H54 (cell line): ENCODE measurements at regions not wholly inside any gene's neighbourhood (a gene's known extent, or its start where the extent isn't known, plus 50 kb on each side); places are given as distances from the start of the nearest gene placed in this dataset.

Experiments
- DNase-seq: peaks from one replicate; pipeline ENCODE4 v3.0.0; 2011; ENCODE audit warnings: low spot score, mixed read lengths; ENCODE audit not compliant: insufficient read length
- FAIRE-seq: peaks from 3 replicates; lab custom pipeline; 2011; peaks lifted over from hg19 to GRCh38; lab: Jason Lieb, UNC
- POLR2A ChIP-seq: IDR thresholded peaks from 2 replicates; pipeline ENCODE4 v1.6.1; 2011; ENCODE audit warnings: low read depth, mild to moderate bottlenecking, low read length

DNA sequence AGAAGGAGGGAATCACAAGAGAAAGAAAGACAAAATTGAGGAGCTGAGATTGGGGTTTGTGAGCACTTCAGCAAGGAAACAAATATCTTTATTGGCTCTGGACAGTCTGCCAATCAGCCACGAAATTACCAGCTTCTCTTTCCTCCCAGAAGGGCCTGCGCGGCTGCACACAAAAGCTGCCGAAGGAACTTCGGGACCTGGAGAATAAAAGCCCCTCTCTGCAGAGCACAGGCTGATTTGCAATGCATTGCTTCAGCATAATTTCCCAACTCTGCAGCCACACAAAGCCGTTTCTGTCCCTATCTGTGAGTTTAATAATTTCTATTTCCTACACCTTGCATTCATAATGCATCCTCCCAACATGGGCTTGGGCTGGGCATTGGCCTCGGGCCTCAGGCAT is 522.6 kb downstream of the BUD13 start:
- no peak for TF ChIP-seq POLR2A
- no peak for DNase-seq
- no peak for FAIRE-seq

DNA sequence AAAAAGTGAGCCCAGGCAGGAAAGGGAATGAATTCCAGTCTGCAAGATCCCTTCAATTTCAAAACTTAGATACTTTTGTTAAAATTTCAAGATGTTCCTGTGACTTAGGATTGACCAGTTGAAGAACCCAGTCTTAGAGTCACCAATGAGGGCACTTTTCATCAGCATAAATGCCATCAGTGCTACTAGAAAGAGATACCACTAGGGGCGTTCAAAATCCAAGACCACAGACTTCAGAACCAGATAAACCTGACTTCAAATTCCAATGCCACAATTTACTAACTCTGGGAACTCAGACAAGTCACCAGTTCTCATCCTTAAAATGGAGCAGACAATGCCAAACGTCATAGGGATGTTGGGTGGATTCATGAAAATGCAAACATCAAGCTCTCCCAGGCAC is 523.2 kb downstream of the BUD13 start:
- DNase-seq (no peak), FAIRE-seq (no peak)
- no peak for TF ChIP-seq POLR2A

DNA sequence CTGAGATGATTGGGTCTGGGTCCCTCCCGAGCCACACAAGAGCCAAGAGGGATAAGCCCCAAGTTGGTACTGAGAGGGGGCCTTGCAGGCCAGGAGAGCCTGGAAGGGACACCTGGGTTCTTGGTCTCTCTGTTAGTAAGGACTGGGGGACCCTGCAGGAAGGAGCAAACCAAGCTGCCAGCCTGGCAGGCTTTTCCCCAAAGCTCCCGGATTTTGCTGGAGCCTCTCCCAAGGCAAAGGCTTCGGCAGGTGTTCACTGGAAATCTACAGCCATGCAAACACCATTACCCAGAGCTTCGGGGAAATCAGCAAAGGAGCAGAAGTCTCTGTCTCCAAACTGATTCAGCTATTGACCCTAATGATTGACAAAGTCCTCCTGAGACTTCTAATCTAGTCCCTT is 527.9 kb downstream of the BUD13 start:
- no peak for TF ChIP-seq POLR2A
- FAIRE-seq (no peak), DNase-seq (no peak)

DNA sequence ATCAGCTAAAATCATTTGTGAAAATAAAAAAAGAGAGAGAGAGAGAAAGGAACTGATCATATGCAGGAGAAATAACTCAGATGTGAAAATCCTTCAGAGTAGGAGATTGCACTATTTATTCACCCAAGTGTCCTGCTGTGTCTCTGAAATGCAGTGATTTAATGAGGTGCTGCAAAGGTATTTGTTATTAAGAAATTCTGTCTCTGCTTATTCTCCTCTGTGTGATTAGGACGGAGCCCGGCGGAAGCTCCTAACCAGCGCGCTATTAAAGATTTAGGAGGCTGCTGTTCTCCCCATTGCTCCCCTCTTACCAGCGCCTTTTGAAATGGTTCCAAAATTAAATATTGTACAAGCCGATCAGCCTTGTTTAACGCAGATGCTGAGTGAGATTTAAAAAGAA is 528.3 kb downstream of the BUD13 start:
- DNase-seq (no peak), FAIRE-seq (no peak)
- TF ChIP-seq POLR2A, result no peak

DNA sequence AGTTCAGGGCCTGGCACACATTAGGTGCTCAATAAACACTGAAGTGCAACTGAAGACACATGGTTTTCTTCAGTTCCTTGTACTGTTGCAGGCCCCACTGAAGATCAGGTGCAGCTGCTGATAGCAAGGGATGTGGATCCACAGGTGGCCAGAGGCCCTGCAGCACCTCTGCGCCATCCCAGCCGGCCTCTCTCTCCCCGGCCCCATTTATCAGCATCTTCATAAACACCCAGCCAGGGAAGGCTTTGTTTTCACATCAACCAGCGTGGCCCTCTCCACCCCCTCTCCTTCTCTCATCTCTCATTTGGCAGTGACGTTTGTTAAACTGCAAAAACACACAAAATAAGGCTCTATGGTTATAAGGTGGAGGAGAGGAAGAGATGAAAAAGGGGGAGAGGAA is 528.8 kb downstream of the BUD13 start:
- no peak for FAIRE-seq
- TF ChIP-seq POLR2A, result no peak
- DNase-seq, result no peak

DNA sequence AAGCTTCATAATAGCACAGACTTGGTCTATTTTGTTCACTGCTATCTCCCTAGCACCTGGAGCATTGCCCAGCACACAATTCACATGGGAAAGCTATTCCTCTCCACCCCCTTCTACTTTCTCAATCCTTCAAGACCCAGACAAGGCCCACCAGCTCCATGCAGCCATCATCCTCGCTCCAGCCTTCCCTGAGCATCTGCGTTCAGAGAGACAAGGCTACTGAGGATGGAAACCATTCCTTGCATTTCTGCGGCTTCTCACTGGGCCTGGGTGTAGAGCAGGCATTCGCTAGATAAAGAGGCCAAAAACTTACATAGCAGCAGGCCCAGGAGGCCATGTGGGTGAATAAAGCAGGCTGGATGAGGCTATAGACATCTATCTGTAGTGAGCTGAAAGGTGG is 530.8 kb downstream of the BUD13 start:
- no peak for TF ChIP-seq POLR2A
- DNase-seq (no peak), FAIRE-seq (no peak)

DNA sequence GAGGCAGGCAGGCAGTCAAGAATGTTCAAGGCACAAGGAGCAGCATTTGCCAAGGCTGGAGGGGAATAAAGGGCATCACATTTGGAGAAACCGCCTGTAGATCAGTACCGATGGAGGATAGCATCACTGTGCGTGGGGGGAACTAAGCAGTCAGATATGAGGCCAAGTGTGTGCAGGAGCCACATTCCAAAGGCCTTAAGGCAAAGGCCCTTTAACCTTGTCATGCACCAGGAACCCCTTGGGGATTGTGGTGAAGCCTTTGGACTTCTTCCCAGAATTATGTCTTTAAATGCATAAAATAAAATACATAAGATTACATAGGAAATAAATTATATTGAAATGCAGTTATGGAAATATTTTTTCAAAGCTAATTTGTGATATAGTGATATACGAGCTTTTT is 532.1 kb downstream of the BUD13 start:
- TF ChIP-seq POLR2A, result no peak
- no peak for FAIRE-seq
- DNase-seq, result no peak

DNA sequence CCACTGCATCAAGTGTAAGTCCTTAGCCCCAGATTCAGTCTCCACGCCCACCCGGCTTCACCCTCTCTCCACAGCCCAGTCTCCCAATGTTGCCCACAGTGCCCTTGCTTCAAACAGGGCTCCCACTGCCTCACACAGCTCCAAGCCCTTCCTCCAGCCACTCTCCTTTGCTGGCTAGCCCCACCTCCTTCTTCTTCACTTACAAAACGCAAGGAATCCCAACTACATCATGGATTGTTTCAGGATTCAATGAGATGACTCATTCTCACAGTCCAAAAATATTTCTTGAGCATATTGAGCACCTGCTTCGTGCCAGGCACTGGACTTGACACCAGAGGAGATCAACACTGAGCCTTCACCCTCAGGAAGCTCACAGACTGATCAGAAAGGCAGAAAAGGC is 533.5 kb downstream of the BUD13 start:
- TF ChIP-seq POLR2A, result no peak
- no peak for DNase-seq
- FAIRE-seq, result no peak

DNA sequence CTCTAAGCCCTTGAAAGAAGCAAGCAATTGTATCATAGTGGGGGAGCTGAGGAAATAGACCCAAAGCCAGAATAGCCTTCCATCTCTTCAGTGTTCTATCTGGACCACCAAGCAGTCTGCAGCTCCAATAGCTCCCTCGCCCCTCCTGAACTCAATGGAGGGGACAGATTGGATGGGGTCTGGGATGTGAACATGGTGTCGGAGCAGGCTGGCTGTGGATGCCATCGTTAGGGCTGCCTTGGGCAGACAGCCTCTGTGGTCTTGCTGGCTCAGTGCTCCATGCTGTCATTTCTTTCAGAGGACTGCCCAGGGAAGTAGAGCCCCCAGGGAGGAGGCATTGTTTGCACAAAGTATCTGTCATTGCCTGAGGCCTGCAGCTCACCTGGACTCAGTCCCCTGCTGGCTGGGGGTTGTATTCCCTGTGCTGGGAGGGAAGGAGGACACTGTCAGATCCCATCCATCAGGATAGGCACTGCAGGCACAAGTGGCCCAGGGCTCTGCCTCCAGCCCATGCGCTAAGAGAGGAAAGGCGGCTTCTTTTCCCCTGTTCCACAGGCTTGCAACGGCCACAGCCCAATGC is 537.7 kb downstream of the BUD13 start:
- TF ChIP-seq POLR2A, result no peak
- DNase-seq, result no peak
- FAIRE-seq, result no peak

DNA sequence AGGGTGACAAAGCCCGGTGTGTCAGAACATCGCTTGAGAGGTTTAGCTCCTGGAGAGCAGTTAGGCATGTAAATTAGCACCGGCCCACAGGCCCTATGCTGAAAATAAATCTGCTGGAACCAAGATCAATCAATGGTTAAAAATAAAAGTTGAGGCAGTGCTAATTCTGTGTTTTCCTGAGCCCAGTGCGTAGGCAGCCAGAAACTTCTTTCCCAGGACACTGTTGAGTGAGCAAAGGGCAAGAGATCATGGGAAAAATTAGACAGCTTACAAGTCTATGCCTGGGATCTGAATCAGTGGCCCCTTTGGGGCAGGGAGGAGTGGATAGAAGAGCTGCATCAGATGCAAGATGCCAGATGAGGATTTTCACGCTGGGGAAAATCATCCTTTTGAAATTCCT is 539.2 kb downstream of the BUD13 start:
- DNase-seq, result no peak
- TF ChIP-seq POLR2A, result no peak
- no peak for FAIRE-seq

DNA sequence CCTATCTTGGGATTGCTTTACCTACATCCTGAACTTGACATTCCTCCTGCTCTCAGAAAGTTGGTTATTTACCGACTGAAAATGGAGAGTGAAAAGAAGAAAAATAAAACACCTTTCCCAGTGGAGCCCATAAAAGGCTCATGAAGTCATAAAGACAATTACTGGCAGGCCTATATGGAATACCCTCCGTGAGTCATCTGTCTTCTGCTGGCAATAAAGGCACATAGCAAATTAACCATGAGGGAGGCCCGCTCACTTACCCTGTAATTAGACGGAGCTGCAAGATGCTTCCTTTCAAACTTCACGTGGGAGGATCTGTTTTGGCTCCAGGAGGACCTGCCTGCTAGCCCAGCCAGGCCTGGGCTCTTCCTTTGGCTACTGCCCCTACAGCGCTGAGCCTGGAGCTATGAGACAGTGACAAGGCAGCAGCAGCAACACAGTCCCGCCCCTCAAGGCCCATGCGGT is 540.4 kb downstream of the BUD13 start:
- TF ChIP-seq POLR2A, result no peak
- FAIRE-seq (no peak), DNase-seq (no peak)

DNA sequence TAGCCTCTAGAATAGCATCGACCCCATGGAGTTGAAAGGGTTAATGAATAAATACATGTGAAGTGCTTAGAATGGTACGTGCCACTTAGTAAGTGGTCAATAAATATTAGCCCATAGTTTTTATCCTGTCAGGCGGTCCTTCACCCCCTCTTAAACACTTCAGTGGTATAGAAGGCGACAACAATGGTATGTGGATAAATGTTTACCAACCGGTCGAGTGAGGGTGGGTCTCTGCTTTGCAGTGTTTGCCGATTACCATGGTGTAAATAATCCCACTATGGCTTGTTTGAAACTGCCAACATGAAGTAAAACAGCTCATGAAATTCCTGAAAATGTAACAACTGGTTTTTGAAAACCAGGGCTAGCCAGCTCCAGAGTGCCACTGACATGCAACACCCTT is 541.2 kb downstream of the BUD13 start:
- no peak for FAIRE-seq
- no peak for DNase-seq
- no peak for TF ChIP-seq POLR2A

DNA sequence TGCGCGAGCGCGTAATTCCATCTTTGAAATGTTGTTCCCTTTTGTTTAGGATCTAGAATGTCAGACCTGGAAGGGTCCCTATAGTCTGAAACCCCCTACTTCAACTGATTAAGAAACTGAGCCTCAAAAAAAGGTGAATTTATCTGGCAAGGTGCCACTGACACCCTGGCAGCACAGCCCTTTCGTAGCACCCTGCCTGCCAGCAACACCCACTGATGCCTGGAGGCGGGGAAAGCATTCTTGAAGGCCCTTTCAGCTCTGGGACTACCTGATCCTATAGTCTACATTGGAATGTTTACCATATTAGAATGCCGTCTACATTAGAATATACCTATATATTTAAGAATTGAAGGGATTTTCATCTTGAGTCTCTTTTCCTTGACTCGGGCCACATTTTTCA is 542.3 kb downstream of the BUD13 start:
- no peak for TF ChIP-seq POLR2A
- FAIRE-seq, result no peak
- no peak for DNase-seq

DNA sequence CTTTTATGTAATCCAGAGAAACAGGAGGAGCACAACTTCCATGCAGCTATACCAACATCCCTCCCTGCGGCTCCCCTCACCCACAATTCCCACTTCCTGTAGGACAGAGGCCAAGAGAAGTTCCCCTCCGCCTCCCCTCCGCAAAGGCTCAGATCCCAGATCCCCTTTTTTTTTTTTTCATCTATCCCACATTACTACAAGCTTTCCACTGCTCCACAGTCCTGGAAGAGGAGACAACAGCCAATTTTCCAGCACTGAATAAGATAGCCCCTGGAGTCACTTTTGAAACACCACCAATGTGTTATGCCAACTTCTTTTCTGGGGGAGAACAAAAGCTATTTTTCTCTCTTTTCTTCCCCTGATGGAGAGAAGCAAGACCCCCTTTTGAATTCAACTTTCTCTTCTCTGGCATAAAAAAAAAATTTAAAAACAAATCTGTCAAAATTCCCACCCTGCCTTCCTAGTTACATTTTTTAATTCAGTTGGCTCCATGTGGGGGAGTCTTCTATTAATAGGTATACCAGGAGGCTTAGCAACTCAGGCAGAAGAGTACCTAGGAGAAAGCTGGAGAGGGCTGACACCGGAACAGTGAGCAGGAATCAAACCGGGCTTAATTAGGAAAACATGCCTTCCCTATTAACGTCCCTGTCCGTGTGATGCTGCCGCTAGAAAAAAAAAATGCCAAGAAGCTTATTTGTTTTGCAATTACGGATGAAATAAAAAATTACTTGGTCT is 543.4 kb downstream of the BUD13 start:
- FAIRE-seq (no peak), DNase-seq (no peak)
- TF ChIP-seq POLR2A, result no peak

DNA sequence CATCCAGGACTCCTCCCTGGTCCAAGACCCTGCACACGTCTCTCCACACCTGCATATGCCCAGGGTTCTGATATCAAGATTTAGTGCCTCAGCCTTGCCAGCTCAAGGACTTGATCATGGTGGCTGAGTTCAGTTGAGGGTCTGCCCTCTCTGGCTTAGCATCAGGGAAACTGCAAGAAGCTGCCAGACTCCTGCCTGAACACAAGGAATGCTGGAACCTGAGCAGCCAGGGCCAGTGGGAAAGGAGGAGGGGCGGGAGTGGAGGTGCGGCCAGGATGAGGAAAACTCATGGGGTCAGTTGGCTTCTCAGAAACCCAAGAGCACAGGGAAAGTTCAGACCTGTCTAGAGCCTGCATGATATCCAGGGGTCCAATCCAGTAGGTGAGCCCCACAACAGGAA is 546.1 kb downstream of the BUD13 start:
- no peak for DNase-seq
- TF ChIP-seq POLR2A, result no peak
- no peak for FAIRE-seq
